GM12872 (cell line): ENCODE measurements at regions not wholly inside any gene's neighbourhood (a gene's known extent, or its start where the extent isn't known, plus 50 kb on each side); places are given as distances from the start of the nearest gene placed in this dataset.

Experiments used
- CTCF ChIP-seq: IDR thresholded peaks from 3 replicates; pipeline ENCODE4 v1.5.1; 2011; ENCODE audit warnings: low read depth, mild to moderate bottlenecking, low read length, moderate library complexity; ENCODE audit not compliant: insufficient read depth

GRCh38 chr1:78254517-78254916, 208.8 kb downstream of the GIPC2 start:
- TF ChIP-seq CTCF: no peak

GRCh38 chr1:78255383-78255782, 209.6 kb downstream of the GIPC2 start:
- TF ChIP-seq CTCF: no peak

GRCh38 chr1:78255846-78256245, 210.1 kb downstream of the GIPC2 start:
- TF ChIP-seq CTCF: no peak

GRCh38 chr1:78263459-78263858, 217.7 kb downstream of the GIPC2 start:
- TF ChIP-seq CTCF: no peak

- TF ChIP-seq CTCF: no peak
Measured at GRCh38 chr1:78263946-78264345, 218.2 kb downstream of the GIPC2 start.

GRCh38 chr1:78267513-78268218, 221.9 kb downstream of the GIPC2 start:
- no peak for TF ChIP-seq CTCF

- no peak for TF ChIP-seq CTCF
Measured at GRCh38 chr1:78269591-78269990, 221.2 kb upstream of the PTGFR start.
